ENCODE measurements at regions not wholly inside any gene's neighbourhood (a gene's known extent, or its start where the extent isn't known, plus 50 kb on each side); places are given as distances from the start of the nearest gene placed in this dataset.
"Not testable (repeated sequence)": the region's sequence is repeated elsewhere in the genome, so short reads cannot be mapped to it uniquely, and the experiment has no call there.

GRCh38 chr6:9702914-9703313, 712.0 kb downstream of the TFAP2A start:
- Histone ChIP-seq H3K36me3 (ENCODE audit: control insufficient read depth in 1 of 2, insufficient read depth in 2 of 2, low read length in 1 of 2) (no peaks in the 10 kb centered on the region), H3K27ac (ENCODE audit: low read depth in 1 of 2, low read length in 2 of 2) (no peak overlapping the region), H3K27me3 (ENCODE audit: control insufficient read depth in 1 of 2, insufficient read depth in 2 of 2, low read length in 1 of 2) (no peaks in the 10 kb centered on the region), H3K9me3 (ENCODE audit: control insufficient read depth, low read length) (no peaks in the 10 kb centered on the region), H3K4me3 (ENCODE audit: low read length in 2 of 2) (no peak overlapping the region), H3K4me1 (ENCODE audit: control insufficient read depth in 1 of 2, insufficient read depth in 2 of 2, low read length in 2 of 2) (no peaks in the 10 kb centered on the region)
- 37 to 49% methylated on average over 1 of the region's 1 CpG for WGBS, 2 donors
- intact Hi-C loops (cut with DNase I): no loop called here
- DNase-seq: no peak
- ATAC-seq (ENCODE audit: low FRiP score): no peak

GRCh38 chr6:9699888-9700287, 715.0 kb downstream of the TFAP2A start:
- ATAC-seq (ENCODE audit: low FRiP score): no peak

GRCh38 chr6:9697263-9697931, 717.5 kb downstream of the TFAP2A start:
- no peaks in the 10 kb centered on the region for H3K27me3 ChIP-seq (ENCODE audit: control insufficient read depth in 1 of 2, insufficient read depth in 2 of 2, low read length in 1 of 2)
- WGBS, 2 donors: 83 to 85% methylated on average over 7 of the region's 7 CpGs
- H3K27ac ChIP-seq (ENCODE audit: low read depth in 1 of 2, low read length in 2 of 2): no peak overlapping the region
- H3K4me3 ChIP-seq (ENCODE audit: low read length in 2 of 2): no peak overlapping the region
- intact Hi-C loops (cut with DNase I): no loop called here
- no peaks in the 10 kb centered on the region for H3K36me3 ChIP-seq (ENCODE audit: control insufficient read depth in 1 of 2, insufficient read depth in 2 of 2, low read length in 1 of 2)
- DNase-seq (no peak), ATAC-seq (ENCODE audit: low FRiP score) (no peak)
- H3K9me3 ChIP-seq (ENCODE audit: control insufficient read depth, low read length): no peaks in the 10 kb centered on the region
- H3K4me1 ChIP-seq (ENCODE audit: control insufficient read depth in 1 of 2, insufficient read depth in 2 of 2, low read length in 2 of 2): no peaks in the 10 kb centered on the region

More at GRCh38 chr6:9699888-9700287, 715.0 kb downstream of the TFAP2A start:
- no peak for DNase-seq
- no peak overlapping the region for H3K4me3 ChIP-seq (ENCODE audit: low read length in 2 of 2)
- no peaks in the 10 kb centered on the region for H3K4me1 ChIP-seq (ENCODE audit: control insufficient read depth in 1 of 2, insufficient read depth in 2 of 2, low read length in 2 of 2)
- 64 to 71% methylated on average over 5 of the region's 5 CpGs for WGBS, 2 donors
- H3K27me3 ChIP-seq (ENCODE audit: control insufficient read depth in 1 of 2, insufficient read depth in 2 of 2, low read length in 1 of 2): no peaks in the 10 kb centered on the region
- no peaks in the 10 kb centered on the region for H3K9me3 ChIP-seq (ENCODE audit: control insufficient read depth, low read length)
- H3K27ac ChIP-seq (ENCODE audit: low read depth in 1 of 2, low read length in 2 of 2): no peak overlapping the region
- no peaks in the 10 kb centered on the region for H3K36me3 ChIP-seq (ENCODE audit: control insufficient read depth in 1 of 2, insufficient read depth in 2 of 2, low read length in 1 of 2)
- intact Hi-C loops (cut with DNase I): no loop called here

- ATAC-seq (ENCODE audit: low FRiP score): no peak
- Histone ChIP-seq H3K4me3 (ENCODE audit: low read length in 2 of 2) (no peak overlapping the region), H3K27ac (ENCODE audit: low read depth in 1 of 2, low read length in 2 of 2) (no peak overlapping the region), H3K4me1 (ENCODE audit: control insufficient read depth in 1 of 2, insufficient read depth in 2 of 2, low read length in 2 of 2) (no peaks in the 10 kb centered on the region), H3K27me3 (ENCODE audit: control insufficient read depth in 1 of 2, insufficient read depth in 2 of 2, low read length in 1 of 2) (no peaks in the 10 kb centered on the region), H3K9me3 (ENCODE audit: control insufficient read depth, low read length) (no peaks in the 10 kb centered on the region), H3K36me3 (ENCODE audit: control insufficient read depth in 1 of 2, insufficient read depth in 2 of 2, low read length in 1 of 2) (no peaks in the 10 kb centered on the region)
- DNase-seq: no peak
- intact Hi-C loops (cut with DNase I): no loop called here
Measured at GRCh38 chr6:9690388-9690787, 724.5 kb downstream of the TFAP2A start.

GRCh38 chr6:9680727-9681126, 734.1 kb downstream of the TFAP2A start:
- DNase-seq; H3K4me1 ChIP-seq (ENCODE audit: control insufficient read depth in 1 of 2, insufficient read depth in 2 of 2, low read length in 2 of 2); H3K27me3 ChIP-seq (ENCODE audit: control insufficient read depth in 1 of 2, insufficient read depth in 2 of 2, low read length in 1 of 2); H3K9me3 ChIP-seq (ENCODE audit: control insufficient read depth, low read length); intact Hi-C loops (cut with DNase I); H3K4me3 ChIP-seq (ENCODE audit: low read length in 2 of 2); H3K27ac ChIP-seq (ENCODE audit: low read depth in 1 of 2, low read length in 2 of 2); ATAC-seq (ENCODE audit: low FRiP score); H3K36me3 ChIP-seq (ENCODE audit: control insufficient read depth in 1 of 2, insufficient read depth in 2 of 2, low read length in 1 of 2): not testable (repeated sequence)
- 86 to 91% methylated on average over 6 of the region's 6 CpGs for WGBS, 2 donors

GRCh38 chr6:9675122-9675521, 739.8 kb downstream of the TFAP2A start:
- Histone ChIP-seq H3K4me3 (ENCODE audit: low read length in 2 of 2) (no peak overlapping the region), H3K36me3 (ENCODE audit: control insufficient read depth in 1 of 2, insufficient read depth in 2 of 2, low read length in 1 of 2) (no peaks in the 10 kb centered on the region), H3K4me1 (ENCODE audit: control insufficient read depth in 1 of 2, insufficient read depth in 2 of 2, low read length in 2 of 2) (no peaks in the 10 kb centered on the region), H3K9me3 (ENCODE audit: control insufficient read depth, low read length) (no peaks in the 10 kb centered on the region), H3K27me3 (ENCODE audit: control insufficient read depth in 1 of 2, insufficient read depth in 2 of 2, low read length in 1 of 2) (no peaks in the 10 kb centered on the region), H3K27ac (ENCODE audit: low read depth in 1 of 2, low read length in 2 of 2) (no peak overlapping the region)
- 10 to 29% methylated on average over 1 of the region's 1 CpG for WGBS, 2 donors
- intact Hi-C loops (cut with DNase I): no loop called here
- DNase-seq: no peak
- ATAC-seq (ENCODE audit: low FRiP score): no peak

GRCh38 chr6:9659848-9660247, 755.0 kb downstream of the TFAP2A start:
- Histone ChIP-seq H3K4me3 (ENCODE audit: low read length in 2 of 2) (no peak overlapping the region), H3K9me3 (ENCODE audit: control insufficient read depth, low read length) (no peaks in the 10 kb centered on the region), H3K36me3 (ENCODE audit: control insufficient read depth in 1 of 2, insufficient read depth in 2 of 2, low read length in 1 of 2) (no peaks in the 10 kb centered on the region), H3K27ac (ENCODE audit: low read depth in 1 of 2, low read length in 2 of 2) (no peak overlapping the region), H3K27me3 (ENCODE audit: control insufficient read depth in 1 of 2, insufficient read depth in 2 of 2, low read length in 1 of 2) (peaks cover 0 to 2% of the 10 kb centered on the region in 2 donors), H3K4me1 (ENCODE audit: control insufficient read depth in 1 of 2, insufficient read depth in 2 of 2, low read length in 2 of 2) (no peaks in the 10 kb centered on the region)
- ATAC-seq (ENCODE audit: low FRiP score) (no peak), DNase-seq (no peak)
- WGBS, 2 donors: 55 to 57% methylated on average over 4 of the region's 4 CpGs
- intact Hi-C loops (cut with DNase I): no loop called here

GRCh38 chr6:9657994-9658393, 756.9 kb downstream of the TFAP2A start:
- intact Hi-C loops (cut with DNase I): no loop called here
- 90 to 93% methylated on average over 1 of the region's 1 CpG for WGBS, 2 donors
- no peak for DNase-seq

GRCh38 chr6:9647599-9647998, 767.3 kb downstream of the TFAP2A start:
- H3K27me3 ChIP-seq (ENCODE audit: control insufficient read depth in 1 of 2, insufficient read depth in 2 of 2, low read length in 1 of 2): no peaks in the 10 kb centered on the region
- peaks cover 2% of the 10 kb centered on the region for H3K9me3 ChIP-seq (ENCODE audit: control insufficient read depth, low read length)
- intact Hi-C loops (cut with DNase I): no loop called here
- no peak for ATAC-seq (ENCODE audit: low FRiP score)
- no peak overlapping the region for H3K27ac ChIP-seq (ENCODE audit: low read depth in 1 of 2, low read length in 2 of 2)
- no peaks in the 10 kb centered on the region for H3K36me3 ChIP-seq (ENCODE audit: control insufficient read depth in 1 of 2, insufficient read depth in 2 of 2, low read length in 1 of 2)
- H3K4me3 ChIP-seq (ENCODE audit: low read length in 2 of 2): no peak overlapping the region
- DNase-seq: no peak
- no peaks in the 10 kb centered on the region for H3K4me1 ChIP-seq (ENCODE audit: control insufficient read depth in 1 of 2, insufficient read depth in 2 of 2, low read length in 2 of 2)
- 19 to 24% methylated on average over 1 of the region's 1 CpG for WGBS, 2 donors

More at GRCh38 chr6:9657994-9658393, 756.9 kb downstream of the TFAP2A start:
- peaks cover 0 to 2% of the 10 kb centered on the region in 2 donors for H3K27me3 ChIP-seq (ENCODE audit: control insufficient read depth in 1 of 2, insufficient read depth in 2 of 2, low read length in 1 of 2)
- no peaks in the 10 kb centered on the region for H3K36me3 ChIP-seq (ENCODE audit: control insufficient read depth in 1 of 2, insufficient read depth in 2 of 2, low read length in 1 of 2)
- no peak overlapping the region for H3K4me3 ChIP-seq (ENCODE audit: low read length in 2 of 2)
- H3K4me1 ChIP-seq (ENCODE audit: control insufficient read depth in 1 of 2, insufficient read depth in 2 of 2, low read length in 2 of 2): no peaks in the 10 kb centered on the region
- no peak for ATAC-seq (ENCODE audit: low FRiP score)
- H3K9me3 ChIP-seq (ENCODE audit: control insufficient read depth, low read length): no peaks in the 10 kb centered on the region
- no peak overlapping the region for H3K27ac ChIP-seq (ENCODE audit: low read depth in 1 of 2, low read length in 2 of 2)
